ENCODE measurements at regions not wholly inside any gene's neighbourhood (a gene's known extent, or its start where the extent isn't known, plus 50 kb on each side); places are given as distances from the start of the nearest gene placed in this dataset.

- H3K36me3 ChIP-seq = no peaks in the 10 kb centered on the region
- no peak overlapping the region for H3K27ac ChIP-seq
- no peaks in the 10 kb centered on the region for H3K4me1 ChIP-seq
- H3K27me3 ChIP-seq = no peaks in the 10 kb centered on the region
- TF ChIP-seq POLR2A (IDR thresholded peaks at IDR 0.05) = no peak
- TF ChIP-seq CTCF (IDR thresholded peaks at IDR 0.05) = no peak
- no peak for TF ChIP-seq POLR2AphosphoS5 (IDR thresholded peaks at IDR 0.05; ENCODE audit: insufficient read depth in 1 of 2, low read depth in 1 of 2)
- DNase-seq (ENCODE audit: extremely low spot score in 2 of 2) = no peak
- intact Hi-C loops (cut with DNase I) = no loop called here
- H3K9me3 ChIP-seq = no peaks in the 10 kb centered on the region
- no peak overlapping the region for H3K4me3 ChIP-seq
These were observed 67.5 kb upstream of the SCG2 start for GRCh38 chr2:223669453-223670225.

- Histone ChIP-seq H3K9me3 (no peaks in the 10 kb centered on the region), H3K4me1 (no peaks in the 10 kb centered on the region), H3K4me3 (no peak overlapping the region), H3K27ac (no peak overlapping the region), H3K36me3 (no peaks in the 10 kb centered on the region), H3K27me3 (no peaks in the 10 kb centered on the region)
- DNase-seq (ENCODE audit: extremely low spot score in 2 of 2) = no peak
- TF ChIP-seq POLR2A (IDR thresholded peaks at IDR 0.05) (no peak), POLR2AphosphoS5 (IDR thresholded peaks at IDR 0.05; ENCODE audit: insufficient read depth in 1 of 2, low read depth in 1 of 2) (no peak), CTCF (IDR thresholded peaks at IDR 0.05) (no peak)
- intact Hi-C loops (cut with DNase I) = no loop called here
These were observed 66.3 kb upstream of the SCG2 start for GRCh38 chr2:223668302-223668998.

- no peak overlapping the region for H3K27ac ChIP-seq
- no peaks in the 10 kb centered on the region for H3K9me3 ChIP-seq
- TF ChIP-seq POLR2A (IDR thresholded peaks at IDR 0.05) (no peak), POLR2AphosphoS5 (IDR thresholded peaks at IDR 0.05; ENCODE audit: insufficient read depth in 1 of 2, low read depth in 1 of 2) (no peak), CTCF (IDR thresholded peaks at IDR 0.05) (no peak)
- intact Hi-C loops (cut with DNase I) = no loop called here
- no peak overlapping the region for H3K4me3 ChIP-seq
- DNase-seq (ENCODE audit: extremely low spot score in 2 of 2) = no peak
- H3K27me3 ChIP-seq = no peaks in the 10 kb centered on the region
- H3K4me1 ChIP-seq = no peaks in the 10 kb centered on the region
- H3K36me3 ChIP-seq = no peaks in the 10 kb centered on the region
These were observed 52.3 kb upstream of the SCG2 start for GRCh38 chr2:223654384-223654915.

- intact Hi-C loops (cut with DNase I) = no loop called here
- Histone ChIP-seq H3K4me1 (no peaks in the 10 kb centered on the region), H3K9me3 (no peaks in the 10 kb centered on the region), H3K4me3 (no peak overlapping the region), H3K27me3 (no peaks in the 10 kb centered on the region), H3K36me3 (no peaks in the 10 kb centered on the region), H3K27ac (no peak overlapping the region)
- TF ChIP-seq POLR2A (IDR thresholded peaks at IDR 0.05) = no peak
- no peak for TF ChIP-seq CTCF (IDR thresholded peaks at IDR 0.05)
- TF ChIP-seq POLR2AphosphoS5 (IDR thresholded peaks at IDR 0.05; ENCODE audit: insufficient read depth in 1 of 2, low read depth in 1 of 2) = no peak
- DNase-seq (ENCODE audit: extremely low spot score in 2 of 2) = no peak
These were observed 50.7 kb upstream of the SCG2 start for GRCh38 chr2:223652902-223653301.

GRCh38 chr2:223652122-223652521, 50.0 kb upstream of the SCG2 start:
- Histone ChIP-seq H3K4me3 (no peak overlapping the region), H3K27me3 (no peaks in the 10 kb centered on the region), H3K27ac (no peak overlapping the region), H3K9me3 (no peaks in the 10 kb centered on the region), H3K36me3 (no peaks in the 10 kb centered on the region), H3K4me1 (no peaks in the 10 kb centered on the region)
- intact Hi-C loops (cut with DNase I) = no loop called here
- TF ChIP-seq POLR2AphosphoS5 (IDR thresholded peaks at IDR 0.05; ENCODE audit: insufficient read depth in 1 of 2, low read depth in 1 of 2) (no peak), POLR2A (IDR thresholded peaks at IDR 0.05) (no peak), CTCF (IDR thresholded peaks at IDR 0.05) (no peak)
- DNase-seq (ENCODE audit: extremely low spot score in 2 of 2) = no peak

All from vagina (tissue), 2 donors.